ENCODE measurements at regions not wholly inside any gene's neighbourhood (a gene's known extent, or its start where the extent isn't known, plus 50 kb on each side); places are given as distances from the start of the nearest gene placed in this dataset.

GRCh38 chr13:74987124-74987690 lies 494.8 kb downstream of the TBC1D4 start:
- BruUV-seq (replicated peaks), result no TSS peak
- Histone ChIP-seq H3K27me3 (replicated peaks in 1 of 2; ENCODE audit: control insufficient read depth in 2 of 2, insufficient read depth in 2 of 2, low read length in 1 of 2) (no peaks in the 10 kb centered on the region), H4K20me1 (ENCODE audit: control insufficient read depth, insufficient read depth) (no peaks in the 10 kb centered on the region), H3K4me3 (no peak overlapping the region), H3K4me1 (ENCODE audit: control insufficient read depth, insufficient read depth, low read length) (no peaks in the 10 kb centered on the region), H3K9me3 (replicated peaks; ENCODE audit: control insufficient read depth, insufficient read depth, low read length) (no peaks in the 10 kb centered on the region), H3K27ac (ENCODE audit: control insufficient read depth, insufficient read depth) (no peak overlapping the region), H3K79me2 (ENCODE audit: control insufficient read depth, insufficient read depth, low read length) (no peaks in the 10 kb centered on the region), H3K36me3 (ENCODE audit: control insufficient read depth in 2 of 2, insufficient read depth in 2 of 2, low read length in 1 of 2) (no peaks in the 10 kb centered on the region), H2AFZ (ENCODE audit: control insufficient read depth, low read depth, low read length) (no peak overlapping the region), H3K9ac (ENCODE audit: control insufficient read depth, insufficient read depth, low read length) (no peak overlapping the region), H3K4me2 (ENCODE audit: control insufficient read depth, insufficient read depth) (no peak overlapping the region)
- ChIA-PET POLR2A (no interaction called here), CTCF (no interaction called here), RAD21 (ENCODE audit: unreplicated experiment) (no interaction called here), SMC1A (ENCODE audit: uncharacterized antibody, unreplicated experiment) (interaction anchor here (1.2 kb wide), 1 partner anchor 232 kb away, joined by 3 read pairs; no protein-coding TSS in a partner anchor)
- ATAC-seq (no peak), FAIRE-seq (no peak), DNase-seq (ENCODE audit: low read depth, low spot score) (no peak)
- in situ Hi-C loops (cut with MboI) (no loop called here), intact Hi-C loops (cut with micrococcal nuclease; ENCODE audit: unreplicated experiment) (no loop called here)
- TF ChIP-seq NFYB (IDR thresholded peaks at IDR 0.05; ENCODE audit: insufficient read depth, low read depth, low read length), result no peak
- no peak for TF ChIP-seq BACH1 (IDR thresholded peaks at IDR 0.05; ENCODE audit: borderline replicate concordance)
- TF ChIP-seq NFXL1 (IDR thresholded peaks at IDR 0.05; ENCODE audit: borderline replicate concordance), result no peak
- no peak for TF ChIP-seq HDAC2 (IDR thresholded peaks at IDR 0.05)

GRCh38 chr13:74986609-74987008 lies 495.4 kb downstream of the TBC1D4 start:
- ChIA-PET CTCF (no interaction called here), RAD21 (ENCODE audit: unreplicated experiment) (no interaction called here), SMC1A (ENCODE audit: uncharacterized antibody, unreplicated experiment) (interaction anchor here (1.2 kb wide), 1 partner anchor 233 kb away, joined by 3 read pairs; no protein-coding TSS in a partner anchor), POLR2A (no interaction called here)
- ATAC-seq (no peak), FAIRE-seq (no peak), DNase-seq (ENCODE audit: low read depth, low spot score) (no peak)
- no peak overlapping the region for H3K4me2 ChIP-seq (ENCODE audit: control insufficient read depth, insufficient read depth)
- no peak overlapping the region for H3K27ac ChIP-seq (ENCODE audit: control insufficient read depth, insufficient read depth)
- H3K9ac ChIP-seq (ENCODE audit: control insufficient read depth, insufficient read depth, low read length), result no peak overlapping the region
- H4K20me1 ChIP-seq (ENCODE audit: control insufficient read depth, insufficient read depth), result no peaks in the 10 kb centered on the region
- no peaks in the 10 kb centered on the region for H3K79me2 ChIP-seq (ENCODE audit: control insufficient read depth, insufficient read depth, low read length)
- 13% methylated on average over 2 of the region's 2 CpGs for WGBS (ENCODE audit: insufficient coverage, insufficient replicate concordance, low lambda C conversion rate, missing lambda C conversion rate)
- no peaks in the 10 kb centered on the region for H3K4me1 ChIP-seq (ENCODE audit: control insufficient read depth, insufficient read depth, low read length)
- H3K4me3 ChIP-seq, result no peak overlapping the region
- no peaks in the 10 kb centered on the region for H3K36me3 ChIP-seq (ENCODE audit: control insufficient read depth in 2 of 2, insufficient read depth in 2 of 2, low read length in 1 of 2)
- BruUV-seq (replicated peaks), result no TSS peak
- intact Hi-C loops (cut with micrococcal nuclease; ENCODE audit: unreplicated experiment) (no loop called here), in situ Hi-C loops (cut with MboI) (no loop called here)
- no peaks in the 10 kb centered on the region for H3K27me3 ChIP-seq (replicated peaks in 1 of 2; ENCODE audit: control insufficient read depth in 2 of 2, insufficient read depth in 2 of 2, low read length in 1 of 2)
- H2AFZ ChIP-seq (ENCODE audit: control insufficient read depth, low read depth, low read length), result no peak overlapping the region
- H3K9me3 ChIP-seq (replicated peaks; ENCODE audit: control insufficient read depth, insufficient read depth, low read length), result no peaks in the 10 kb centered on the region
- TF ChIP-seq POLR2A (IDR thresholded peaks at IDR 0.05; ENCODE audit: low read depth, low read length) (no peak), KAT2A (conservative IDR thresholded peaks at IDR 0.05; ENCODE audit: control insufficient read depth, low read depth, low read length) (no peak), RAD21 (IDR thresholded peaks at IDR 0.05; ENCODE audit: insufficient read depth, low read depth, low read length) (no peak), IRF4 (IDR thresholded peaks at IDR 0.05; ENCODE audit: low read depth, low read length) (no peak), EED (IDR thresholded peaks at IDR 0.05; ENCODE audit: low read depth) (no peak), RELA (IDR thresholded peaks at IDR 0.05; ENCODE audit: borderline replicate concordance, partially characterized antibody) (no peak), ELK1 (IDR thresholded peaks at IDR 0.05; ENCODE audit: low read depth, low read length) (no peak), ATF7 (IDR thresholded peaks at IDR 0.05; ENCODE audit: low read depth) (no peak), RCOR1 (conservative IDR thresholded peaks at IDR 0.05; ENCODE audit: low read depth, low read length) (no peak), FOXK2 (IDR thresholded peaks at IDR 0.05) (no peak), EP300 (IDR thresholded peaks at IDR 0.05; ENCODE audit: borderline replicate concordance in 1 of 2, control insufficient read depth in 1 of 2, low read depth in 2 of 2, low read length in 2 of 2) (no peak)
- TF ChIP-seq, protein P1, sequence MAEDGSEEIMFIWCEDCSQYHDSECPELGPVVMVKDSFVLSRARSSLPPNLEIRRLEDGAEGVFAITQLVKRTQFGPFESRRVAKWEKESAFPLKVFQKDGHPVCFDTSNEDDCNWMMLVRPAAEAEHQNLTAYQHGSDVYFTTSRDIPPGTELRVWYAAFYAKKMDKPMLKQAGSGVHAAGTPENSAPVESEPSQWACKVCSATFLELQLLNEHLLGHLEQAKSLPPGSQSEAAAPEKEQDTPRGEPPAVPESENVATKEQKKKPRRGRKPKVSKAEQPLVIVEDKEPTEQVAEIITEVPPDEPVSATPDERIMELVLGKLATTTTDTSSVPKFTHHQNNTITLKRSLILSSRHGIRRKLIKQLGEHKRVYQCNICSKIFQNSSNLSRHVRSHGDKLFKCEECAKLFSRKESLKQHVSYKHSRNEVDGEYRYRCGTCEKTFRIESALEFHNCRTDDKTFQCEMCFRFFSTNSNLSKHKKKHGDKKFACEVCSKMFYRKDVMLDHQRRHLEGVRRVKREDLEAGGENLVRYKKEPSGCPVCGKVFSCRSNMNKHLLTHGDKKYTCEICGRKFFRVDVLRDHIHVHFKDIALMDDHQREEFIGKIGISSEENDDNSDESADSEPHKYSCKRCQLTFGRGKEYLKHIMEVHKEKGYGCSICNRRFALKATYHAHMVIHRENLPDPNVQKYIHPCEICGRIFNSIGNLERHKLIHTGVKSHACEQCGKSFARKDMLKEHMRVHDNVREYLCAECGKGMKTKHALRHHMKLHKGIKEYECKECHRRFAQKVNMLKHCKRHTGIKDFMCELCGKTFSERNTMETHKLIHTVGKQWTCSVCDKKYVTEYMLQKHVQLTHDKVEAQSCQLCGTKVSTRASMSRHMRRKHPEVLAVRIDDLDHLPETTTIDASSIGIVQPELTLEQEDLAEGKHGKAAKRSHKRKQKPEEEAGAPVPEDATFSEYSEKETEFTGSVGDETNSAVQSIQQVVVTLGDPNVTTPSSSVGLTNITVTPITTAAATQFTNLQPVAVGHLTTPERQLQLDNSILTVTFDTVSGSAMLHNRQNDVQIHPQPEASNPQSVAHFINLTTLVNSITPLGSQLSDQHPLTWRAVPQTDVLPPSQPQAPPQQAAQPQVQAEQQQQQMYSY (CRISPR knock-in tag; IDR thresholded peaks at IDR 0.05), result no peak
